ENCODE measurements at regions not wholly inside any gene's neighbourhood (a gene's known extent, or its start where the extent isn't known, plus 50 kb on each side); places are given as distances from the start of the nearest gene placed in this dataset.

GRCh38 chr19:30781519-30781918, 409.3 kb downstream of the ZNF536 start:
- Histone ChIP-seq H3K4me3 (ENCODE audit: low read length in 2 of 2) (no peak overlapping the region), H3K27me3 (ENCODE audit: insufficient read depth, low read length) (no peaks in the 10 kb centered on the region), H3K36me3 (ENCODE audit: insufficient read depth, low read length) (no peaks in the 10 kb centered on the region), H3K9me3 (ENCODE audit: control insufficient read depth in 1 of 2, low read length in 2 of 2) (no peaks in the 10 kb centered on the region), H3K27ac (ENCODE audit: low read depth, low read length) (no peak overlapping the region), H3K4me1 (ENCODE audit: insufficient read depth, low read length) (no peaks in the 10 kb centered on the region)
- H3K4me1 Mint-ChIP-seq: no peaks in the 10 kb centered on the region
- H3K9me3 Mint-ChIP-seq: no peaks in the 10 kb centered on the region
- H3K36me3 Mint-ChIP-seq: no peaks in the 10 kb centered on the region
- H3K27me3 Mint-ChIP-seq: peaks cover 6 to 29% of the 10 kb centered on the region in 2 donors
- intact Hi-C loops (cut with micrococcal nuclease): no loop called here
- ChIA-PET POLR2A (ENCODE audit: partially characterized antibody) (no interaction called here), CTCF (ENCODE audit: partially characterized antibody) (interaction anchor here (1.1 kb wide), 1 partner anchor 10 kb away, joined by 3 read pairs; no protein-coding TSS in a partner anchor)
- no peak overlapping the region for H3K4me3 Mint-ChIP-seq
- H3K27ac Mint-ChIP-seq: no peak overlapping the region
- DNase-seq: no peak

DNA sequence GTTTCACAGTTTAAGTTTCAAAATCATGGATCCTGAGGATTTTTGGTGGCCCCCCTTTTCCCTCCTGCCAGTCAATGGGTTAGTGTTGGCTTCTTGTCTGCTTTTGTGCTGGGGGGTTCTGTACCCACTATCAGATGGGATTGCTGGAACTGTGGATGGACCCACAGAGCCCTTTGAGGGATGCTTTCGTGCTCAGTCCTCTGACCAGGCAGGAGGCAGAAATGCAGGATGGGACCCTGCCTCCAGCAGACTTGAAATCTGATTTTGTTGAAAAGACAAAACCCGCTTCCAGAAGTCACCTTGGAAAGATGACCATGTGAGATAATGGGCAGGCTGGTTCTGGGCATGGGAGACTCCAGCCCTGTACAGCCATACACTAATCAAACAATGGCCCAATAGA, 408.9 kb downstream of the ZNF536 start:
- Mint-ChIP-seq H3K27ac (no peak overlapping the region), H3K36me3 (no peaks in the 10 kb centered on the region), H3K4me3 (no peak overlapping the region), H3K9me3 (no peaks in the 10 kb centered on the region), H3K4me1 (no peaks in the 10 kb centered on the region), H3K27me3 (peaks cover 6 to 29% of the 10 kb centered on the region in 2 donors)
- POLR2A ChIA-PET (ENCODE audit: partially characterized antibody): no interaction called here
- no peak overlapping the region for H3K27ac ChIP-seq (ENCODE audit: low read depth, low read length)
- CTCF ChIA-PET (ENCODE audit: partially characterized antibody): interaction anchor here (1.1 kb wide), 1 partner anchor 10 kb away, joined by 3 read pairs; no protein-coding TSS in a partner anchor
- intact Hi-C loops (cut with micrococcal nuclease): no loop called here
- H3K9me3 ChIP-seq (ENCODE audit: control insufficient read depth in 1 of 2, low read length in 2 of 2): no peaks in the 10 kb centered on the region
- no peaks in the 10 kb centered on the region for H3K27me3 ChIP-seq (ENCODE audit: insufficient read depth, low read length)
- no peaks in the 10 kb centered on the region for H3K36me3 ChIP-seq (ENCODE audit: insufficient read depth, low read length)
- no peaks in the 10 kb centered on the region for H3K4me1 ChIP-seq (ENCODE audit: insufficient read depth, low read length)
- no peak for DNase-seq
- no peak overlapping the region for H3K4me3 ChIP-seq (ENCODE audit: low read length in 2 of 2)

DNA sequence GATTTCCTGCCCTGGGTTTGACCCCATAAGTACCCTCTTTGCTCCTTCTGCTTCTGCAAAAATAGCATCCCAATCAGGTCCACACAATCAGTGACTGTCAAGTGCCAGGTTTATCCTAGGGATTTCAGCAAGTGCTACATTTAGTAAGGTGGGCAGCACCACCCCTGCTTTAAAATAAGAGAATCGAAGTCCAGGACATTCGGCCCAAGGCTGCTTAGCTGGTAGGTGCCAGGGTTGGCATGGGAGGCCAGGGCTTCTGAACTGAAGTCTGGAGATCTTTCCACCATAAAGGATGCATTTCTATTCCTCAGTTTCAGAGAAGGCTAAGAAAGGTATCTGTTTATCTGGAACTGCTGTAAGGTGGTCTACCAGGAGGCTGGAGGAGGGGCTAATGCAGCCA, 408.3 kb downstream of the ZNF536 start:
- ChIA-PET POLR2A (ENCODE audit: partially characterized antibody) (no interaction called here), CTCF (ENCODE audit: partially characterized antibody) (no interaction called here)
- Histone ChIP-seq H3K4me3 (ENCODE audit: low read length in 2 of 2) (no peak overlapping the region), H3K9me3 (ENCODE audit: control insufficient read depth in 1 of 2, low read length in 2 of 2) (no peaks in the 10 kb centered on the region), H3K27me3 (ENCODE audit: insufficient read depth, low read length) (no peaks in the 10 kb centered on the region), H3K4me1 (ENCODE audit: insufficient read depth, low read length) (no peaks in the 10 kb centered on the region), H3K36me3 (ENCODE audit: insufficient read depth, low read length) (no peaks in the 10 kb centered on the region), H3K27ac (ENCODE audit: low read depth, low read length) (no peak overlapping the region)
- Mint-ChIP-seq H3K9me3 (peaks cover 0 to under 1% (median 0%) of the 10 kb centered on the region in 8 donors), H3K27ac (no peak overlapping the region), H3K4me1 (no peaks in the 10 kb centered on the region), H3K36me3 (no peaks in the 10 kb centered on the region), H3K4me3 (no peak overlapping the region), H3K27me3 (peaks cover 6 to 28% of the 10 kb centered on the region in 2 donors)
- no peak for DNase-seq
- intact Hi-C loops (cut with micrococcal nuclease): no loop called here

DNA sequence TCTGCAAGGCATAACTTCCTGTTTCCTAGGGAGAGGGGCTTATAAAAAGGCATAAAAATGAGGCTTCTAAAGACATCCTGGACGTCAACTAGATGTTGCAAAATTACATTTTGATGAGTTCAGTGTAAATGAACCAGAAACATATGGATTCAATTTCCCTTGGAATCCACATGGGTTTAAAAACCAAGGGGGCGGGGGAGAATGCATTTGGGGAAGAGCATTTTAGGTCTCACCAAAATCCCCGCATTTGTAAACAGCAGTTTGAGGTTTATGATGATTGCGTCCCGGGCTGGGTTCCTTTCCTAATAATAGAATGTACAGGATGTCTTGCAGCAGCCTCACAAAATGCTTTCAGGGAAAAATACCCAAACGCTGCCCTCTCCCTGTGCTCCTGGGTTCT, 407.8 kb downstream of the ZNF536 start:
- no peak overlapping the region for H3K27ac ChIP-seq (ENCODE audit: low read depth, low read length)
- H3K9me3 ChIP-seq (ENCODE audit: control insufficient read depth in 1 of 2, low read length in 2 of 2): no peaks in the 10 kb centered on the region
- H3K27me3 Mint-ChIP-seq: peaks cover 2 to 26% of the 10 kb centered on the region in 2 donors
- intact Hi-C loops (cut with micrococcal nuclease): no loop called here
- H3K4me1 ChIP-seq (ENCODE audit: insufficient read depth, low read length): no peaks in the 10 kb centered on the region
- no peaks in the 10 kb centered on the region for H3K36me3 ChIP-seq (ENCODE audit: insufficient read depth, low read length)
- ChIA-PET POLR2A (ENCODE audit: partially characterized antibody) (no interaction called here), CTCF (ENCODE audit: partially characterized antibody) (interaction anchor here (0.9 kb wide), 1 partner anchor 9 kb away, joined by 4 read pairs; no protein-coding TSS in a partner anchor)
- no peaks in the 10 kb centered on the region for H3K36me3 Mint-ChIP-seq
- DNase-seq: no peak
- no peak overlapping the region for H3K4me3 ChIP-seq (ENCODE audit: low read length in 2 of 2)
- H3K27me3 ChIP-seq (ENCODE audit: insufficient read depth, low read length): no peaks in the 10 kb centered on the region
- no peak overlapping the region for H3K4me3 Mint-ChIP-seq
- no peaks in the 10 kb centered on the region for H3K4me1 Mint-ChIP-seq
- H3K27ac Mint-ChIP-seq: no peak overlapping the region
- peaks cover 0 to 2% (median 0%) of the 10 kb centered on the region in 8 donors for H3K9me3 Mint-ChIP-seq

- Mint-ChIP-seq H3K4me3 (no peak overlapping the region), H3K9me3 (peaks cover 0 to 5% (median under 1%) of the 10 kb centered on the region in 8 donors), H3K27me3 (peaks cover 2 to 22% of the 10 kb centered on the region in 2 donors), H3K4me1 (no peaks in the 10 kb centered on the region), H3K27ac (no peak overlapping the region), H3K36me3 (no peaks in the 10 kb centered on the region)
- Histone ChIP-seq H3K4me1 (ENCODE audit: insufficient read depth, low read length) (no peaks in the 10 kb centered on the region), H3K27ac (ENCODE audit: low read depth, low read length) (no peak overlapping the region), H3K4me3 (ENCODE audit: low read length in 2 of 2) (no peak overlapping the region), H3K9me3 (ENCODE audit: control insufficient read depth in 1 of 2, low read length in 2 of 2) (no peaks in the 10 kb centered on the region), H3K27me3 (ENCODE audit: insufficient read depth, low read length) (no peaks in the 10 kb centered on the region), H3K36me3 (ENCODE audit: insufficient read depth, low read length) (no peaks in the 10 kb centered on the region)
- CTCF ChIA-PET (ENCODE audit: partially characterized antibody): interaction anchor here (0.9 kb wide), 1 partner anchor 10 kb away, joined by 4 read pairs; no protein-coding TSS in a partner anchor
- POLR2A ChIA-PET (ENCODE audit: partially characterized antibody): no interaction called here
- intact Hi-C loops (cut with micrococcal nuclease): no loop called here
- DNase-seq: no peak
Observed at GRCh38 chr19:30778961-30779715, 407.0 kb downstream of the ZNF536 start.

- no peaks in the 10 kb centered on the region for H3K36me3 Mint-ChIP-seq
- H3K27ac Mint-ChIP-seq: no peak overlapping the region
- H3K4me3 ChIP-seq (ENCODE audit: low read length in 2 of 2): no peak overlapping the region
- H3K36me3 ChIP-seq (ENCODE audit: insufficient read depth, low read length): no peaks in the 10 kb centered on the region
- peaks cover 4 to 25% of the 10 kb centered on the region in 2 donors for H3K27me3 Mint-ChIP-seq
- no peaks in the 10 kb centered on the region for H3K9me3 ChIP-seq (ENCODE audit: control insufficient read depth in 1 of 2, low read length in 2 of 2)
- no peak overlapping the region for H3K27ac ChIP-seq (ENCODE audit: low read depth, low read length)
- H3K4me3 Mint-ChIP-seq: no peak overlapping the region
- ChIA-PET CTCF (ENCODE audit: partially characterized antibody) (interaction anchor here (1.5 kb wide), 1 partner anchor 1446 kb away, joined by 6 read pairs; no protein-coding TSS in a partner anchor), POLR2A (ENCODE audit: partially characterized antibody) (no interaction called here)
- no peaks in the 10 kb centered on the region for H3K27me3 ChIP-seq (ENCODE audit: insufficient read depth, low read length)
- no peaks in the 10 kb centered on the region for H3K4me1 Mint-ChIP-seq
- H3K9me3 Mint-ChIP-seq: peaks cover 2 to 12% (median 4%) of the 10 kb centered on the region in 8 donors
- intact Hi-C loops (cut with micrococcal nuclease): no loop called here
- no peaks in the 10 kb centered on the region for H3K4me1 ChIP-seq (ENCODE audit: insufficient read depth, low read length)
- DNase-seq: no peak
Observed at GRCh38 chr19:30778061-30778460, 405.9 kb downstream of the ZNF536 start.

DNA sequence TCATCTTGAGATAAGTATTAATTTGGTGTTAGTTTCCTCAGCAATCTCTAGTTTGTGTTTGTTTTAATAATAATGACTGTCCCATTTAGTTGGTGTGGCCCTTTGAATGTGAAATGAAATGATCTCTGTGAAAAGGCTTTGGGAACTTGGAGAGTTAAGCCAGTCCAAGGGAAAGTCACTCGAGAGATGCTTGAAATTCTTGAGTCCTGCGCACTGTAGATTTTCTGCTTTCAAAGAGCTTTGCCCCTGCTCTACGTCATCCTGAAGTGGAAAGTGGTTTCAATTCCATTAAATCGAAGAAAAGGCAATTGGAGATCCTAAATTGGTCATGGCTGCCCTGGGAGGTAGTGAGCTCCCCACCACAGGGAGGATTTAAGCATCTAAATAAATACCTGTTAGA, 403.8 kb downstream of the ZNF536 start:
- CTCF ChIA-PET (ENCODE audit: partially characterized antibody): no interaction called here

More for the DNA sequence above, 403.8 kb downstream of the ZNF536 start:
- no peak overlapping the region for H3K27ac ChIP-seq (ENCODE audit: low read depth, low read length)
- no peaks in the 10 kb centered on the region for H3K36me3 ChIP-seq (ENCODE audit: insufficient read depth, low read length)
- intact Hi-C loops (cut with micrococcal nuclease): no loop called here
- Mint-ChIP-seq H3K36me3 (no peaks in the 10 kb centered on the region), H3K4me1 (no peaks in the 10 kb centered on the region), H3K4me3 (no peak overlapping the region), H3K27me3 (peaks cover 5 to 21% of the 10 kb centered on the region in 2 donors), H3K27ac (no peak overlapping the region), H3K9me3 (peaks cover 4 to 29% (median 9%) of the 10 kb centered on the region in 8 donors)
- H3K9me3 ChIP-seq (ENCODE audit: control insufficient read depth in 1 of 2, low read length in 2 of 2): no peaks in the 10 kb centered on the region
- H3K4me1 ChIP-seq (ENCODE audit: insufficient read depth, low read length): no peaks in the 10 kb centered on the region
- no peak overlapping the region for H3K4me3 ChIP-seq (ENCODE audit: low read length in 2 of 2)
- H3K27me3 ChIP-seq (ENCODE audit: insufficient read depth, low read length): no peaks in the 10 kb centered on the region
- no peak for DNase-seq
- POLR2A ChIA-PET (ENCODE audit: partially characterized antibody): no interaction called here
